GM19025 (cell line): ENCODE measurements at regions not wholly inside any gene's neighbourhood (a gene's known extent, or its start where the extent isn't known, plus 50 kb on each side); places are given as distances from the start of the nearest gene placed in this dataset.
A peak's percentile ranks its signal among the peaks of the same experiment; 100 is the strongest.
"Not testable (repeated sequence)": the region's sequence is repeated elsewhere in the genome, so short reads cannot be mapped to it uniquely, and the experiment has no call there.

Experiments used
- ATAC-seq: cut with Tn5 transposase; IDR thresholded peaks from one replicate; pipeline ENCODE4 v1.9.1; 2021; ENCODE audit warnings: mild to moderate bottlenecking, low read depth, moderate library complexity; ENCODE audit not compliant: unreplicated experiment

GRCh38 chr7:65177041-65177440 lies 170.6 kb upstream of the ERV3-1 start:
- not testable (repeated sequence) for ATAC-seq

DNA sequence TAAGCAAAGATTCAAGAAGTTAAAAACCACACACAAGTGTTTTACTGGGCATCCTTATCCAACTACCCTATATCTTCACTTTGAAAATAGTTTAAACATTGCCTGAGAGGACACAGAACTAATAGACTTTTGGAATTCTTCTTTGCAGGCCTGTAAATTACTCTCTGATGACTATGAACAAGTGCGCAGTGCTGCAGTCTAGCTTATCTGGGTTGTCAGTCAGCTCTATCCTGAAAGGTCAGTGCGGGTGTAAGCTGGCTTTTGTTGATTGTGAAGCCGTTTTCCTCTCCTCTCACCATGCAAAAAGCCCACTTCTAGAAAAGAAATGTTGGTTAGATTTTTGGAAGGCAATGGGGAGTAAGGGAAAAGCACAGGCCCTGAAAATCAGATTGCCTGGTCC lies 143.6 kb upstream of the ERV3-1 start:
- ATAC-seq, result not testable (repeated sequence)

GRCh38 chr7:65146118-65146914 lies 139.8 kb upstream of the ERV3-1 start:
- ATAC-seq, result not testable (repeated sequence)

DNA sequence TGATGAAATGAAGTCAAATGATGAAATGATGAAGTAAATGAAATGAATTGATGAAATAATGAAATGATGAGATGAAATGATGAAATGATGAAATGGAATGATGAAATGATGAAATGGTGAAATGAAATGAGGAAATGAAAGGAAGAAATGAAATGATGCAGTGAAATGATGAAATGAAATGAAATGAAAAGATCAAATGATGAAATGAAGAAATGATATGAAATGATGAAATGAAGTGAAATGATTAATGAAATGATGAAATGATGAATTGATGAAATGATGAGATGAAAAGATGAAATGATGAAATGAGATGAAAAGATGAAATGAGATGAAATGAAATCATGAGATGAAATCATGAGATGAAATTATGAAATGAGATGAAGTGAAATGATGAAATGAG lies 139.2 kb upstream of the ERV3-1 start:
- ATAC-seq, result not testable (repeated sequence)

- ATAC-seq, result not testable (repeated sequence)
Observed at GRCh38 chr7:65145008-65145407, 138.5 kb upstream of the ERV3-1 start.

GRCh38 chr7:65144557-65144956 lies 138.1 kb upstream of the ERV3-1 start:
- not testable (repeated sequence) for ATAC-seq

DNA sequence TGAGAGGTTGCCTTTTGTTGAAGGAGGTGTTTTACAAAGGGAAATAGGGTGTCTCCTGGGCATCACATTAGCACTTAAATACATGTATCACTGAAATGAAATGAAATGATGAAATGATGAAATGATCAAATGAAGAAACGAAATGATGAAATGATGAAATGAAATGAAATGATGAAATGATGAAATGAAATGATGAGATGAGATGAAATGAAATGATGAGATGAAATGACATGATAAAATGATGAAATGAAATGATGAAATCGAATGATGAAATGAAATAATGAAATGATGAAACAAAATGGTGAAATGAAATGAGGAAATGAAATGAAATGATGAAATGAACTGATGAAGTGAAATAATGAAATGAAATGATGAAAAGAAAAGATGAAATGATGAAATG lies 137.6 kb upstream of the ERV3-1 start:
- ATAC-seq, result not testable (repeated sequence)

- ATAC-seq, result not testable (repeated sequence)
Observed at GRCh38 chr7:65141894-65142293, 135.4 kb upstream of the ERV3-1 start.

- not testable (repeated sequence) for ATAC-seq
Observed at GRCh38 chr7:65141405-65141778, 134.9 kb upstream of the ERV3-1 start.

DNA sequence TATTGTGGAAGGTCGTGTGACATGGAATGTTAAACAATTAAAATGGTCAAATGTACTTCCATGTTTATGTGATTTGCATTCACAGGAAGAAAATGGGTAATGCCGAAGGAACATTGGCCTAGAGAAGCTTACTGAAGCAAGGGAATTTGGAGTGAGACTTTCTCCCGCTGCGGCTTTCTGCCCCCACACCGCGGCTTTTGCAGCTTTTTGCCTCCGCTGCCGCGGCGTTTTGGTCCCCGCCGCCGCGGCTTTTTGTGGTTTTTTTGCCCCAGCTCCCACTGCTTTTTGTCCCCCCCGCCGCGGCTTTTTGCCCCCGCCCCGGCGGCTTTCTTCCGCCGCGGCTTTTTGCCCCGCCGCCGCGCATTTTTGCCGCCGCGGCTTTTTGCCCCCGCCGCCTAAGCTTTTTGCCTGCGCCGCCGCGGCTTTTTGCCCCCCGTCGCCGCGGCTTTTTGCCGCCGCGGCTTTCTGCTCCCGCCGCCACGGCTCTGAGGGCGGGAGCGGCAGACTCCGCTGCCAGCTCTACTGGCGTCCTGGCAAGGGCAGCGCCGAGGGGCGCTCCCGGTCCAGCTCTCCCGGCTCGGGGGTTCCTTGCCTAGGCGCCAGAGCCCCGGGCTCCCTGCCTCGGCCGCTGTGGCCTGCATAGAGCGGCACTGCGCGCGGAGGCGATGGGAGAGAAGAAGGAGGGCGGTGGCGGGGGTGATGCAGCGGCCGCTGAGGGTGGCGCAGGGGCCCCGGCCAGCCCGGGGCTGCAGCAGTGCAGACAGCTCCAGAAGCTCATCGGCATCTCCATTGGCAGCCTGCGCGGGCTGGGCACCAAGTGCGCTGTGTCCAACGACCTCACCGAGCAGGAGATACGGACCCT lies 134.3 kb upstream of the ERV3-1 start:
- ATAC-seq, result not testable (repeated sequence)

DNA sequence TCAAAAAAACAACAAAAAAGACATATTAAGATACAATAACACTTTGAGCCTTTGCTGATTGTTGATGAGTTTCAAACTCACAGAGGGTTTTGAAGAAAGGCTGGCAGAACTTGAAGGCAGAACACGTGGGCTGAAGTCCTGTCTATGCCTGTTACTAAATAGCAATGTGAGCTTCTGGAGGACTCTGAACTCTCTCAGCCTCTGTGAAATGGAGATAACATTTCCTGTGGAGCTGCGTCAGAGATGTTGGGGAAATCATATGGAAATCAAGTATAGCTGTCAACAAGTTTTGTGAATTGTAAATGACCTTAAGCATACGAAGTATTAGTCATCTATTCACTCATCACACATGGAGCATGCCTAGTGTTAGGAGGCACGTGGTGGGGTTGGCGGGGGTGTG lies 130.4 kb upstream of the ERV3-1 start:
- ATAC-seq, result not testable (repeated sequence)

DNA sequence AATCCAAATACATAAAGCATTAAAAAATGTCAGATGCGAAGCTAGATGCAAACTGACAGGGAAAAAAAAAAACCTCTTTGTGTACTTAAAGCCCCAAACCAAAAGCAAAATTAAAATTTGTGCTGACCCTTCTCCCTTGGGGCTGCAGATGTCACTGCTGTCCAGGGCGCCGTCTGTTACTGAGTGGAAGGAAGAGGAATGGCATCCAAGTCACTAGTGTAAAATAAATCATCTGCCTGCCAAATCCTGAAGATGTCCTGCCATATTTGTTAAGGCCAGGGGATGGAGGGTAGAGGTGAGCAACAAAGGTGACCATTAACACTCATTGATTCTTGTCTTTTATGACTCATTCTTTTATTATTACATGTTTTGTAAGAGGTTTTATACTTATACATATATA lies 126.6 kb upstream of the ERV3-1 start:
- not testable (repeated sequence) for ATAC-seq

DNA sequence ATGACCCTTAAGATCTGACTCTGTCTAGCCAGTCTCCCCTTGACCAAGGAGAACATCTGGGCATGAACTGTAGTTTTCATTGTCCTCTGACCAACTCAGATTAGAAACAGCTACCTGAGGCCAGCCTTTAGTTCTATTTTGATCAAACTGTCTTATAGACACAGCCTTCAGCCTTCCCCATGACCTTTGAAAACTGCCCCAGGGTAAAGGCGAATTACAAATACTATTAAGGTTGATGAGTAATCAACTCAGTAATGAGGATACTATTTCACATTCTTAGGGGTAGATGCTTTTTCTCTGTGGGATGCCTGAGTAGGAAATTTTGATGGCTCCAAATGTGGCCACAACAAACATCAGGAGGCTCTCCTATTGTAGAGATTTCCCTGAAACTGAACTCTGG lies 125.8 kb upstream of the ERV3-1 start:
- ATAC-seq, result not testable (repeated sequence)

GRCh38 chr7:65127364-65127763 lies 120.9 kb upstream of the ERV3-1 start:
- ATAC-seq, result not testable (repeated sequence)

DNA sequence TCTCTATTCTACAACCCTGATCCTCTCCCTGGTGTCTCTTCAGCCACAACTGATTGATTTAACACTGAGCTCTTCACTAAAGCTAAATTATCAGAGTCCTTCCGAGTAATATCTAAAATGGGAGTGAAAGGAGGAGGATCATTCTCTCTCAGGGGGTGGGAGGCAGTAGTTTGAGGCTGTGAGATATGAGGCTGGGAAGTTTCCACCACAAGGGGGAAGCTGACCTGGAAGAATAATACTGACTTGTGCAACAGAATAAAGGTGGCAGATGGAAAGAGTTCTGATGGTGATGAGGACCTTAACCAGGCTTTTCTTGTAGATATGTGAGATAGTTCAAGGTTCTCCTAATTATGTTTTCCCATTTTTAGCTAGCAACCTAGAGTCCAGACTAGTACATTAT lies 118.1 kb upstream of the ERV3-1 start:
- not testable (repeated sequence) for ATAC-seq

- ATAC-seq, result not testable (repeated sequence)
Observed at GRCh38 chr7:65105650-65106203, 99.2 kb upstream of the ERV3-1 start.

GRCh38 chr7:65100499-65100898 lies 94.0 kb upstream of the ERV3-1 start:
- not testable (repeated sequence) for ATAC-seq

DNA sequence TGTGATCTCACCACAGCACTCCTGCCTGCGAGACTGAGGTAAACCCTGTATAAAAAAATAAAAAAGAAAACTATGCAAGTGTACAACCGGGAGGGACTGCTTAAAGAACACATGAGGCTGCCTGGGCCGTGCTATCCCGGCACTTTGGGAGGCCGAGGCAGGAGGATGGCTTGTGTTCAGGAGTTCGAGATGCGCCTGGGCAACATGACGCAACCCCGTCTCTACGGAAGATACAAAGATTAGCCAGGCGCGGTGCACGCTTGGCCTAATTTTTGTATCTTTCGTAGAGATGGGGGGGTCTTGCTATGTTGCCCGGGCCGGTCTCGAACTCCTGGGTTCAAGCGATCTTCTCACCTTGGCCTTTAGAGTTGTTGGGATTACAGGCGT lies 75.2 kb upstream of the ERV3-1 start:
- not testable (repeated sequence) for ATAC-seq

GRCh38 chr7:65080799-65081668 lies 74.5 kb upstream of the ERV3-1 start:
- ATAC-seq, result peak; percentile 99

DNA sequence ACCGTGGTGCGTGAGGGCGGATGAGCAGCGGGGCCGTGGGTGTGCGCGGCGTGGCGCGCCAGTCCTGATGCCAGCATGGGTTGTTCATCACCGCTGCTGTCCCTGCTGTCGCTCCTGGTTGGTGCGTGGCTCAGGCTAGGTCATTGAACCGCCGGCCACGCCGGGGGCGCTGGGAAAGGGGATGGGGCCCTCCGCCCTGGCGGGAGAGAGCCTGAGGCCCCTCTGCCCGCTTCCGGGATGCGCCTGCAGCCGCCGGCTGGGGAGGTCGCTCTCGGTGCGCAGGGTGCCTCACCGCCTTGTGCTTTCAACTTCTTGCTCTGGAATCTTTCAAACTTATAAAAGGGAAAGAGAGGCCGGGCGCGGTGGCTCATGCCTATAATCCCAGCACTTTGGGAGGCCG lies 68.5 kb upstream of the ERV3-1 start:
- not testable (repeated sequence) for ATAC-seq
